Left ventricle myocardium superior (tissue), 1 donor: ENCODE measurements at regions not wholly inside any gene's neighbourhood (a gene's known extent, or its start where the extent isn't known, plus 50 kb on each side); places are given as distances from the start of the nearest gene placed in this dataset.
"Not testable (repeated sequence)": the region's sequence is repeated elsewhere in the genome, so short reads cannot be mapped to it uniquely, and the experiment has no call there.

ENCODE experiments used
- ATAC-seq: fragments of 200-7000 bp; cut with Tn5 transposase; one replicate; pipeline ENCODE4 v1.9.1; 2020; ENCODE audit warnings: mild to moderate bottlenecking, moderate library complexity
- DNase-seq: peaks from one replicate; pipeline ENCODE4 v3.0.0-alpha.2; 2020
- intact Hi-C: fragments of 100-400 bp; cut with micrococcal nuclease; formaldehyde crosslinking; loops from one replicate; pipeline ENCODE4 v1.11.0; 2022
- donor health status: DM: no; HTN: yes; CAD: no; lungs with severe emphysema.

- intact Hi-C loops, result no loop called here
- ATAC-seq (no peak), DNase-seq (no peak)
Measured at GRCh38 chr9:29548436-29548835, 1975.2 kb upstream of the C9orf72 start.

DNA sequence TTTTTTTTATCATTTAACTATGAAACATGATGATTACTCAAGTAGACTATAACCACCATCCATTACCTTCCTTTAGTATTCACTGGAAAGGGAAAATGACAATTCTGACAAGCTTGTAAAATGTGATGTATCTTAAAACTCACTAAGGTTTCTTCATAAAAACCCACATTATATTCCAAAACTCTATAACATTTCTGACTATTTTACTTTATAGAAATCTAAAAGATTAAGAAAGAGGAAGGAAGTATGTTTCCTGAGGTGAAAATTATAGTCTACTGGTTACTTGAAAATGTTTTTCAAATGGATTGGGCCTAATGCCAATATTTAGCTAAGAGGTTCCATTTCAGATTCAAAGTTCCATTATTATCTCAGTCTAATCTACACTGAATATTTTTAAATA is 1982.2 kb upstream of the C9orf72 start:
- intact Hi-C loops, result no loop called here
- ATAC-seq, result no peak
- no peak for DNase-seq

- no peak for ATAC-seq
- intact Hi-C loops, result no loop called here
- DNase-seq, result no peak
Measured at GRCh38 chr9:29556317-29556716, 1983.0 kb upstream of the C9orf72 start.

DNA sequence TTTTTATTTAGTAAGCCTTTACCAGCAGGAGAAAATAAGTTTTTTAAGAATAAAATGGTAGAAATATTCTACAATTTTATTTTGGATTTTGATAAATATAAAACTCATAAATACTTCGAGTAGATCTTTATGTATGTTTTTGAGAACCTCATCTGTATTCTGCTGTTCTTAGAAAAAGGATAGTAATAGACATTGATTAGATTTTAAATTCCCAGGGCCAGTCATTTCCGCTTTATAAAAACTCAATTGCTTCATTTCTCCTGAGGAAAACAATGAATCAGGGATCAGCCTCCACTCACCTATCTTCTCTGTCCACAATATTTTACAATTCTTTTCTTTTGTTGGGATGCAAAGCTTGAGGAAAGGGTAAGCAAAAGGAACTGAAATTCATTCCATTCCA is 1983.5 kb upstream of the C9orf72 start:
- intact Hi-C loops, result no loop called here
- ATAC-seq (no peak), DNase-seq (no peak)

- no peak for ATAC-seq
- no peak for DNase-seq
- intact Hi-C loops, result no loop called here
Measured at GRCh38 chr9:29564564-29564963, 1991.3 kb upstream of the C9orf72 start.

DNA sequence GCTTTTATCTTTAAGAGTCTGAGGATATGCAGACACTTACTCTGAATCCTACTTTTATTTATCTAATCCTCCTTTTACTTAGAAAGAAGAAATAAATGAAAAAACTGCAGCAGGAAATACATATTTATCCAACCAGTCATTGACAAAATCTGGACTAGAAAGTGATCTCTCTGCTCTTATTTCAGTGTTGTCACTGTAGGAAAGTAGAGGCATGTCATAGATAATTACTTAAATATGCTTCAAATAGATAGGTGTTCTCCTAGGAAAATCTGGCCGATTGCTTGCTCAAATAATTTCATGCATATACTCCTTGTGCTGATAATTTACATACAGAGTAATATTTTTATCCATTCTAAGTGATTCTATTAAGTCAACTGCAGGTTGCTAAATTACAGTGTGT is 2001.9 kb upstream of the C9orf72 start:
- intact Hi-C loops, result no loop called here
- ATAC-seq (no peak), DNase-seq (no peak)

DNA sequence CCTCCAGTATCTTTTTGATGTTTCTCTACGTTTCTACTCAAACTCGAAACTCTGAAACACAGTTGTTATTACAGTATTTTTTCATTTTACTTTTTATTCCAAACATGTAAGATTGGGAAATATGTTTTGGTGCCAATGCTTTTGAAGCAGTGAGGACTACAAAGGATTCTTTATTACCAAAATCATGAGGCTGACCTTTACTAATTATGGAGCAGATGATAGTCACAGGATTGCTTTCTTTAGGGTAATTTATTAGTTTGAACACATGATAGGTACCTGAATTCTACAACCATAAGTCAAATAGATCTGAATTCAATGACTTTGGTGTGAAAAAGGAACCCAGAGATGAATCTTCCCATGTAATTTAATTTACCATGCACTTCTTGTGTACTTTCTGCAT is 2015.1 kb upstream of the C9orf72 start:
- intact Hi-C loops, result no loop called here
- DNase-seq (no peak), ATAC-seq (no peak)

- intact Hi-C loops, result no loop called here
- DNase-seq (no peak), ATAC-seq (no peak)
Measured at GRCh38 chr9:29609282-29609681, 2036.0 kb upstream of the C9orf72 start.

DNA sequence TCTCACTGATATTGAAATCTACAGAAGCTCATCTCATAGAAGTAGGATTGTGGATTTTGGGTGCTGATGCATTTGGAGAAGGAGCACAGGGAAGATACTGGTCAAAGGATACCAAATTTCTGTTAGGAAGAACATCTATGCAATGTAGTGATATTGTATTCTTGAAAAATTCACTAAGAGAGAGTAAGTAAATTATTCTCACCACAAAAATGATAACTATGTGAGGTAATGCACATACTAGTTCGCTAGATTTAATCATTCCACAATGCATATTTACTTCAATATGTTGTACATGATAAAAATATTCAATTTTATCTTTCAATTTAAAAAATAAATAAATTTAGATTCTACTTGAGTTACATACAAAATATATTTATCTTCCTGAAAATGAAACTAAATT is 2040.5 kb upstream of the C9orf72 start:
- intact Hi-C loops, result no loop called here
- DNase-seq, result no peak
- no peak for ATAC-seq

GRCh38 chr9:29616844-29617243 is 2043.6 kb upstream of the C9orf72 start:
- no peak for DNase-seq
- intact Hi-C loops, result no loop called here
- no peak for ATAC-seq

- no peak for ATAC-seq
- intact Hi-C loops, result no loop called here
- no peak for DNase-seq
Measured at GRCh38 chr9:29625292-29625731, 2052.0 kb upstream of the C9orf72 start.

- intact Hi-C loops, result no loop called here
- ATAC-seq (no peak), DNase-seq (no peak)
Measured at GRCh38 chr9:29625931-29626330, 2052.7 kb upstream of the C9orf72 start.

- not testable (repeated sequence) for ATAC-seq
Measured at GRCh38 chr9:29628856-29629255, 2055.6 kb upstream of the C9orf72 start.

DNA sequence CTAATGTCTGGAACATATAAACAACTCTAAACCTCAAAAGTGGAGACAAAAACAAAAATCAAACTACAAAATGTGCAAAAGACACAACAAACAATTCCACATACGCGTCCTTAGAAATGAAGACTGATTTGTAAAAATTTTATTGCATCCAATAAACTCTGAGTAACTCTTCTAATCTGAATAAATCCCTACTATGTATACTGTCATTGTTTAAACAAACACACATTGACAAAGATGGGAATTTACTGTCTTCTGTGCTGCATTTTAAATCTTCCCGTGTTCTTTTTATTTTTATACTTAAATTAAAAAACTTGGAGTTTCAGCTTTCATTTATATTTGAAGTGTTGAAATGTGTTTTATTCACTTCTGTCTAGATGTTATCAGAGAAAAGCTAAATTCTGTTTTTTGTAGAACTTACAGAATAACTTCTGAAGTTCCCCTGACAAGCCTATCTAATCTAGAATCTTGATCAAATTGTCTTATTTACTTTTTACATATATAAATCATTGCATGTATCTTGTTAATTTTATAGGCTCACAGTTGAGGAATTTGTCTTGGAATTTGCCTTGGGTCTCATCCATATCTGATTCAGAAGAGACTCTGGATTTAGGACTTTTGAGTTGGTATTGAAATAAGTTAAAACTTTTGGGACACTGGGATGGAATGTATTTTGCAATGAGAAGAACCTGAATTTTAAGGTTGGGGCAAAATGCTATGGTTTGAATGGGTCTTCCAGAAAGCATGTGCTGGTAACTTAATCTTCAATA is 2064.4 kb upstream of the C9orf72 start:
- ATAC-seq (no peak), DNase-seq (no peak)
- intact Hi-C loops, result no loop called here

More at GRCh38 chr9:29628856-29629255, 2055.6 kb upstream of the C9orf72 start:
- DNase-seq, intact Hi-C loops: not testable (repeated sequence)

GRCh38 chr9:29640507-29640906 is 2067.2 kb upstream of the C9orf72 start:
- DNase-seq (no peak), ATAC-seq (no peak)
- intact Hi-C loops, result no loop called here

- DNase-seq (no peak), ATAC-seq (no peak)
Measured at GRCh38 chr9:29644514-29644913, 2071.2 kb upstream of the C9orf72 start.

GRCh38 chr9:29647451-29647850 is 2074.2 kb upstream of the C9orf72 start:
- DNase-seq (no peak), ATAC-seq (no peak)
- intact Hi-C loops, result no loop called here

More at GRCh38 chr9:29644514-29644913, 2071.2 kb upstream of the C9orf72 start:
- intact Hi-C loops, result no loop called here

- ATAC-seq (no peak), DNase-seq (no peak)
- intact Hi-C loops, result no loop called here
Measured at GRCh38 chr9:29648132-29648531, 2074.9 kb upstream of the C9orf72 start.

DNA sequence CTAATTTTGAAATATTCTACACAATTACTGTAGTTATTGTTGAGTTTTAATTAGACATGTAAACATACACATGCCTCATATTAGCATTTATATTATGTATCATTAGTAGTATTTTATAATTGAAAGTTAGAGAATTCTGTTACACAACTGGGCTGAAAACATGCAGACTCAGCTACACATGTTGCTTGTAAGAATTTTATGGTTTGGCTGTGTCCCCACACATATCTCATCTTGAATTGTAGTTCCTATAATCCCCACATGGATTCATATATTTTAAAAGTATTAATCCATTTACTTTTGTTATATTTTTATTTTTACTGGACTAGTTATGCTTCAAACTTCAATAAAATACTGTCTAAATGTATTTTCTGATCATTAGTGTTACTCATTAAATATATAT is 2075.3 kb upstream of the C9orf72 start:
- ATAC-seq, result no peak
- no peak for DNase-seq
- intact Hi-C loops, result no loop called here

DNA sequence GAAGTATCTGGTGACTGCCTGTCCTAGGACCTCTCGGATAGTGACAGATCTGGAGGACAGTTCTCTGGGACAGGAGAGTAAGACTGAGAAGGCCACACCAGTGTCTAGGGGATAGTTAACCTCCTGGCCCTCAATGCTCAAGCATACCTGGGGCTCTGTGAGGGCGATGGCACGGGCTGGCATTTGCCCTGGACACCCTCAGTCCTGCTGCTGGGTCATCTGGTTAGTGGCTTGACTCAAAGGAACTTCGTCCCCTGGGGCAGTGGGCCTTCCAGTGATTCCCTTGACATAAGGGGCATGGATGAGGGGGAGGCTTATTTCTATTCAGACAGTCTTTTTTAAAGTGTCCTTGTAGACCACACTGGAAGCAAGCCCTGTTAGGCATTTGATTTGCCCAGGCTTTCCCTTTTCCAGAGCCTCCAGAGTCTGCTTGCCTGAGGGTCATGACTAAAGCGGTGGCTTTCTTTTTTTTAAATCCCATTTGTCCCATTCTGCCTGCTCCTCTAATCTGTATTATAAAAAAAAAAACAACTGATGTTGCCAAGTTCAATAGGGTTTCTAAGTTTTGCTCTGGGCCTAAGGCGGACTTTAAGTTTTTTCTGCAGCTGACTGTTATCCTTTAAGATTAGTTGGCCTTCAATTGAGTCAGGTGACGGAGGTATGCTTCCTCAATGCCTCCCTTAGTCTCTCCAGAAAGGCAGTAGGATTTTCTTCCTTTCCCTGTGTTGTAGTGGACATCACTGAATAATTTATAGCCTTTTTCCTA is 2083.5 kb upstream of the C9orf72 start:
- DNase-seq (no peak), ATAC-seq (no peak)
- intact Hi-C loops, result no loop called here

GRCh38 chr9:29657821-29658220 is 2084.5 kb upstream of the C9orf72 start:
- DNase-seq (no peak), ATAC-seq (no peak)
- intact Hi-C loops, result no loop called here
